ENCODE measurements at regions not wholly inside any gene's neighbourhood (a gene's known extent, or its start where the extent isn't known, plus 50 kb on each side); places are given as distances from the start of the nearest gene placed in this dataset.

- TF ChIP-seq CTCF (IDR thresholded peaks at IDR 0.05) = no peak
- no peak for FAIRE-seq
- Histone ChIP-seq H3K27ac (no peak overlapping the region), H3K4me3 (no peak overlapping the region), H3K4me1 (no peaks in the 10 kb centered on the region), H3K36me3 (no peaks in the 10 kb centered on the region), H3K27me3 (no peaks in the 10 kb centered on the region), H3K9me3 (no peaks in the 10 kb centered on the region)
- no peak for DNase-seq
- intact Hi-C loops (cut with DNase I) = no loop called here
- no peak for ATAC-seq
- 12 to 28% methylated on average over 1 of the region's 1 CpG for WGBS, 2 donors
Measured at GRCh38 chr4:11914406-11914805, 485.7 kb upstream of the HS3ST1 start.

GRCh38 chr4:11912886-11913285, 484.2 kb upstream of the HS3ST1 start:
- no peak for ATAC-seq
- Histone ChIP-seq H3K9me3 (no peaks in the 10 kb centered on the region), H3K36me3 (no peaks in the 10 kb centered on the region), H3K4me1 (no peaks in the 10 kb centered on the region), H3K27me3 (no peaks in the 10 kb centered on the region), H3K4me3 (no peak overlapping the region), H3K27ac (no peak overlapping the region)
- FAIRE-seq = no peak
- no peak for TF ChIP-seq CTCF (IDR thresholded peaks at IDR 0.05)
- intact Hi-C loops (cut with DNase I) = no loop called here
- DNase-seq = no peak

- DNase-seq = no peak
- no peak overlapping the region for H3K4me3 ChIP-seq
- H3K36me3 ChIP-seq = no peaks in the 10 kb centered on the region
- H3K27ac ChIP-seq = no peak overlapping the region
- H3K9me3 ChIP-seq = no peaks in the 10 kb centered on the region
- H3K4me1 ChIP-seq = no peaks in the 10 kb centered on the region
- no peak for FAIRE-seq
- no peaks in the 10 kb centered on the region for H3K27me3 ChIP-seq
- intact Hi-C loops (cut with DNase I) = no loop called here
- TF ChIP-seq CTCF (IDR thresholded peaks at IDR 0.05) = no peak
- ATAC-seq = no peak
- 53 to 68% methylated on average over 3 of the region's 3 CpGs for WGBS, 2 donors
Measured at GRCh38 chr4:11910812-11911211, 482.1 kb upstream of the HS3ST1 start.

- Histone ChIP-seq H3K4me1 (no peaks in the 10 kb centered on the region), H3K27ac (no peak overlapping the region), H3K9me3 (no peaks in the 10 kb centered on the region), H3K36me3 (no peaks in the 10 kb centered on the region), H3K4me3 (no peak overlapping the region), H3K27me3 (no peaks in the 10 kb centered on the region)
- 30 to 65% methylated on average over 4 of the region's 4 CpGs for WGBS, 2 donors
- TF ChIP-seq CTCF (IDR thresholded peaks at IDR 0.05) = no peak
- intact Hi-C loops (cut with DNase I) = no loop called here
- DNase-seq = no peak
- ATAC-seq = no peak
- FAIRE-seq = no peak
Measured at GRCh38 chr4:11908712-11909111, 480.0 kb upstream of the HS3ST1 start.

GRCh38 chr4:11908205-11908604, 479.5 kb upstream of the HS3ST1 start:
- no peak for TF ChIP-seq CTCF (IDR thresholded peaks at IDR 0.05)
- H3K4me3 ChIP-seq = no peak overlapping the region
- no peaks in the 10 kb centered on the region for H3K36me3 ChIP-seq
- H3K4me1 ChIP-seq = no peaks in the 10 kb centered on the region
- no peak for FAIRE-seq
- DNase-seq = no peak
- no peaks in the 10 kb centered on the region for H3K9me3 ChIP-seq
- intact Hi-C loops (cut with DNase I) = no loop called here
- 49 to 58% methylated on average over 3 of the region's 3 CpGs for WGBS, 2 donors
- ATAC-seq = no peak
- H3K27ac ChIP-seq = no peak overlapping the region
- no peaks in the 10 kb centered on the region for H3K27me3 ChIP-seq

All from pancreas (tissue), 10 donors.